ENCODE measurements at regions not wholly inside any gene's neighbourhood (a gene's known extent, or its start where the extent isn't known, plus 50 kb on each side); places are given as distances from the start of the nearest gene placed in this dataset.

DNA sequence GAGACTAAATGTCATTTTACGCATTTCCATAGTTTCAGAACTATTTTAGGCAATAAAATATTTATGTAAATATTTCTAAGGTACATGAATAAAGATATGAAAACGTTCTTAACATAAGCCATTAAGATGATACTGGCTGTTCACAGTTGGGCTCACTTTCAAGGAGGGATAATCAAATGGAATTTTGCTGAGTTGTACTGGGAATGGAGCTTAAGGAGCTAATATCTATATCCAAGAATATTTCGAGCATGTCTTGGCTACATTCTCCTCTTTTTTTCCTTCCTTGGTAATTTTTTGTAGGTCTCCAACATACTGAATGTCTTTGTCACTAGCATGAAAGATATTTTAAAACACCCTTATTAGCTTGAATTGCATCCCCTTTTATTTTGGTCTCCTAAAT is 383.4 kb downstream of the RAP2B start:
- TF ChIP-seq, protein P1, sequence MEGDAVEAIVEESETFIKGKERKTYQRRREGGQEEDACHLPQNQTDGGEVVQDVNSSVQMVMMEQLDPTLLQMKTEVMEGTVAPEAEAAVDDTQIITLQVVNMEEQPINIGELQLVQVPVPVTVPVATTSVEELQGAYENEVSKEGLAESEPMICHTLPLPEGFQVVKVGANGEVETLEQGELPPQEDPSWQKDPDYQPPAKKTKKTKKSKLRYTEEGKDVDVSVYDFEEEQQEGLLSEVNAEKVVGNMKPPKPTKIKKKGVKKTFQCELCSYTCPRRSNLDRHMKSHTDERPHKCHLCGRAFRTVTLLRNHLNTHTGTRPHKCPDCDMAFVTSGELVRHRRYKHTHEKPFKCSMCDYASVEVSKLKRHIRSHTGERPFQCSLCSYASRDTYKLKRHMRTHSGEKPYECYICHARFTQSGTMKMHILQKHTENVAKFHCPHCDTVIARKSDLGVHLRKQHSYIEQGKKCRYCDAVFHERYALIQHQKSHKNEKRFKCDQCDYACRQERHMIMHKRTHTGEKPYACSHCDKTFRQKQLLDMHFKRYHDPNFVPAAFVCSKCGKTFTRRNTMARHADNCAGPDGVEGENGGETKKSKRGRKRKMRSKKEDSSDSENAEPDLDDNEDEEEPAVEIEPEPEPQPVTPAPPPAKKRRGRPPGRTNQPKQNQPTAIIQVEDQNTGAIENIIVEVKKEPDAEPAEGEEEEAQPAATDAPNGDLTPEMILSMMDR (IDR thresholded peaks at IDR 0.05) = no peak
- TF ChIP-seq POLR2A (IDR thresholded peaks at IDR 0.05; ENCODE audit: low read length) (no peak), RCOR1 (IDR thresholded peaks at IDR 0.05; ENCODE audit: low read depth, low read length) (no peak)

Data from A549 (cell line).